ENCODE measurements at regions not wholly inside any gene's neighbourhood (a gene's known extent, or its start where the extent isn't known, plus 50 kb on each side); places are given as distances from the start of the nearest gene placed in this dataset.

DNA sequence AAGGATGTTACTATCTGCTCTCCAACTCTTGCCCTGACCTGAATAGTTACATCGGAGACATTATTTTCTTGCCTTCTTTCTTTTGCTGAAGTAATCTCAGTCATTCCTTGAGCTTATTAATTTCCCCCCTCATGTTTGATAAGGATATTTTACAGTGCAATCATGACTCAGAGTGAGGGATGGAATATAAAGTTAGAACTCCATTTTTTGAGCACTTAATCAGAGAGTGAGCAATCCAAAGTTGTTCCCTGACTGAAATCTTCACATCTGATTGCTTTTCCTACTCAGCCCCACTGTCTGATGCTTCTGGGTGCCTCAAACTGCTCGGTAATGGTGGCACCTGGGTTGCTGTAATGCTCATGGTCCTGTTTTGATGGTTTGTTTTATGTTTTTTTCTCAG, 142.7 kb upstream of the SEL1L start:
- H2AFZ ChIP-seq (ENCODE audit: low read length), result no peak overlapping the region
- no peaks in the 10 kb centered on the region for H3K27me3 ChIP-seq (ENCODE audit: insufficient read depth, low read length)
- no peak overlapping the region for H3K9ac ChIP-seq (ENCODE audit: low read length)
- H3K4me1 ChIP-seq (ENCODE audit: insufficient read depth, low read length, severe bottlenecking), result no peaks in the 10 kb centered on the region
- H3K4me3 ChIP-seq (ENCODE audit: low read depth, low read length, poor library complexity, severe bottlenecking), result no peak overlapping the region
- TF ChIP-seq, protein P1, sequence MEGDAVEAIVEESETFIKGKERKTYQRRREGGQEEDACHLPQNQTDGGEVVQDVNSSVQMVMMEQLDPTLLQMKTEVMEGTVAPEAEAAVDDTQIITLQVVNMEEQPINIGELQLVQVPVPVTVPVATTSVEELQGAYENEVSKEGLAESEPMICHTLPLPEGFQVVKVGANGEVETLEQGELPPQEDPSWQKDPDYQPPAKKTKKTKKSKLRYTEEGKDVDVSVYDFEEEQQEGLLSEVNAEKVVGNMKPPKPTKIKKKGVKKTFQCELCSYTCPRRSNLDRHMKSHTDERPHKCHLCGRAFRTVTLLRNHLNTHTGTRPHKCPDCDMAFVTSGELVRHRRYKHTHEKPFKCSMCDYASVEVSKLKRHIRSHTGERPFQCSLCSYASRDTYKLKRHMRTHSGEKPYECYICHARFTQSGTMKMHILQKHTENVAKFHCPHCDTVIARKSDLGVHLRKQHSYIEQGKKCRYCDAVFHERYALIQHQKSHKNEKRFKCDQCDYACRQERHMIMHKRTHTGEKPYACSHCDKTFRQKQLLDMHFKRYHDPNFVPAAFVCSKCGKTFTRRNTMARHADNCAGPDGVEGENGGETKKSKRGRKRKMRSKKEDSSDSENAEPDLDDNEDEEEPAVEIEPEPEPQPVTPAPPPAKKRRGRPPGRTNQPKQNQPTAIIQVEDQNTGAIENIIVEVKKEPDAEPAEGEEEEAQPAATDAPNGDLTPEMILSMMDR (IDR thresholded peaks at IDR 0.05; ENCODE audit: low read length), result no peak
- no peak for TF ChIP-seq EZH2 (IDR thresholded peaks at IDR 0.05; ENCODE audit: borderline replicate concordance, low read length)
- H4K20me1 ChIP-seq (ENCODE audit: insufficient read depth, low read length), result no peaks in the 10 kb centered on the region
- H3K9me3 ChIP-seq (ENCODE audit: low read length), result no peaks in the 10 kb centered on the region
- H3K27ac ChIP-seq (ENCODE audit: low read depth, low read length, poor library complexity, severe bottlenecking), result no peak overlapping the region
- H3F3A ChIP-seq (ENCODE audit: insufficient read depth, low read length), result no peaks in the 10 kb centered on the region
- H3K9me2 ChIP-seq (ENCODE audit: low read depth, low read length), result no peaks in the 10 kb centered on the region
- no peaks in the 10 kb centered on the region for H3K79me2 ChIP-seq (ENCODE audit: insufficient read depth, low read length)
- no peak overlapping the region for H3K4me2 ChIP-seq (ENCODE audit: low read length)
- H3K36me3 ChIP-seq (ENCODE audit: insufficient read depth, low read length), result no peaks in the 10 kb centered on the region

GRCh38 chr14:81676879-81677278, 143.2 kb upstream of the SEL1L start:
- Histone ChIP-seq H3K79me2 (ENCODE audit: insufficient read depth, low read length) (no peaks in the 10 kb centered on the region), H3K4me1 (ENCODE audit: insufficient read depth, low read length, severe bottlenecking) (no peaks in the 10 kb centered on the region), H3K9me3 (ENCODE audit: low read length) (no peaks in the 10 kb centered on the region), H3F3A (ENCODE audit: insufficient read depth, low read length) (no peaks in the 10 kb centered on the region), H3K4me3 (ENCODE audit: low read depth, low read length, poor library complexity, severe bottlenecking) (no peak overlapping the region), H3K27ac (ENCODE audit: low read depth, low read length, poor library complexity, severe bottlenecking) (no peak overlapping the region), H3K9ac (ENCODE audit: low read length) (no peak overlapping the region), H3K4me2 (ENCODE audit: low read length) (no peak overlapping the region), H4K20me1 (ENCODE audit: insufficient read depth, low read length) (no peaks in the 10 kb centered on the region), H3K27me3 (ENCODE audit: insufficient read depth, low read length) (no peaks in the 10 kb centered on the region), H2AFZ (ENCODE audit: low read length) (no peak overlapping the region), H3K36me3 (ENCODE audit: insufficient read depth, low read length) (no peaks in the 10 kb centered on the region), H3K9me2 (ENCODE audit: low read depth, low read length) (no peaks in the 10 kb centered on the region)
- TF ChIP-seq, protein P1 (IDR thresholded peaks at IDR 0.05; ENCODE audit: low read length), result no peak
- TF ChIP-seq EZH2 (IDR thresholded peaks at IDR 0.05; ENCODE audit: borderline replicate concordance, low read length), result no peak

GRCh38 chr14:81677736-81678135, 144.1 kb upstream of the SEL1L start:
- H3K4me3 ChIP-seq (ENCODE audit: low read depth, low read length, poor library complexity, severe bottlenecking), result no peak overlapping the region
- no peaks in the 10 kb centered on the region for H3K9me2 ChIP-seq (ENCODE audit: low read depth, low read length)
- no peak overlapping the region for H3K27ac ChIP-seq (ENCODE audit: low read depth, low read length, poor library complexity, severe bottlenecking)
- H3K9me3 ChIP-seq (ENCODE audit: low read length), result no peaks in the 10 kb centered on the region
- H3K27me3 ChIP-seq (ENCODE audit: insufficient read depth, low read length), result no peaks in the 10 kb centered on the region
- H3K36me3 ChIP-seq (ENCODE audit: insufficient read depth, low read length), result no peaks in the 10 kb centered on the region
- no peaks in the 10 kb centered on the region for H3K4me1 ChIP-seq (ENCODE audit: insufficient read depth, low read length, severe bottlenecking)
- no peaks in the 10 kb centered on the region for H3K79me2 ChIP-seq (ENCODE audit: insufficient read depth, low read length)
- no peaks in the 10 kb centered on the region for H4K20me1 ChIP-seq (ENCODE audit: insufficient read depth, low read length)
- no peak overlapping the region for H2AFZ ChIP-seq (ENCODE audit: low read length)
- no peaks in the 10 kb centered on the region for H3F3A ChIP-seq (ENCODE audit: insufficient read depth, low read length)
- no peak overlapping the region for H3K9ac ChIP-seq (ENCODE audit: low read length)
- no peak for TF ChIP-seq EZH2 (IDR thresholded peaks at IDR 0.05; ENCODE audit: borderline replicate concordance, low read length)
- TF ChIP-seq, protein P1 (IDR thresholded peaks at IDR 0.05; ENCODE audit: low read length), result no peak
- no peak overlapping the region for H3K4me2 ChIP-seq (ENCODE audit: low read length)
